ENCODE measurements at regions not wholly inside any gene's neighbourhood (a gene's known extent, or its start where the extent isn't known, plus 50 kb on each side); places are given as distances from the start of the nearest gene placed in this dataset.
A peak's percentile ranks its signal among the peaks of the same experiment; 100 is the strongest.
"Not testable (repeated sequence)": the region's sequence is repeated elsewhere in the genome, so short reads cannot be mapped to it uniquely, and the experiment has no call there.

DNA sequence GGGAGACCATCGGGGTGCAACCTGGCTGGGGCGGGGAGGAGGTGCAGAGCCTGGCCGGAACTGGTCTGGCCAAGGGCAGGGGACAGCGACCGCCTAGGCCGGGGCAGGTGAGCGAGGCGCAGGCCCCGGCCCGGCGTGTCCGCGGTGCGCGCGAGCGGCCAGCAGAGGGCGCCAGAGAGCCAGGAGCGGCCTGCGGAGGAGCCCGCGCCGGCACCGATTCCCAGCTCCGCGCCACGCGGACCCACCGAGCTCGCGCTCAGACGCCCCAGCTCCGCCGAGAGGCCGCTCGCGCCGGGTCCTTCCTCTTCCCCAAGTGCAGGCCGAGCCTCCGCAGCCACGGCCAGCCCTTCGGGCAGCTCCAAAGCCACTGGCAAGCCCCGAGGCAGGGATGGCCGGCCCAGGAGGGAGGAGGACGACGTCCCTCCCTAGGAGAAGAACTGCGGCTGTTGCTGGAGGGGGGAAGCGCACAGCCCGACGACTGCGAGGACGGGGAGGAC, 128.9 kb upstream of the HMX1 start:
- CTCF ChIA-PET (ENCODE audit: low intra/inter-chr PET ratio): interaction anchor here (1.3 kb wide), 1 partner anchor 123 kb away, joined by 3 read pairs; no protein-coding TSS in a partner anchor
- H3K27me3 ChIP-seq (ENCODE audit: control insufficient read depth in 2 of 2, insufficient read depth in 2 of 2, low read length in 2 of 2); H3K9me3 ChIP-seq (replicated peaks; ENCODE audit: control insufficient read depth, insufficient read depth, low read depth, low read length); POLR2A ChIA-PET; H3K4me2 ChIP-seq (ENCODE audit: insufficient read depth, low read length); H2AFZ ChIP-seq (ENCODE audit: low read depth, low read length); H3K9ac ChIP-seq (ENCODE audit: insufficient read depth in 1 of 2, low read depth in 2 of 2, low read length in 2 of 2); H3K4me3 ChIP-seq; BruUV-seq (replicated peaks); H3K4me1 ChIP-seq (replicated peaks in 1 of 2; ENCODE audit: control insufficient read depth in 2 of 2, insufficient read depth in 2 of 2, low read length in 2 of 2); H3K9me1 ChIP-seq (ENCODE audit: control insufficient read depth, insufficient read depth, low read length); H3K79me2 ChIP-seq (ENCODE audit: control insufficient read depth, insufficient read depth, low read length); H3K36me3 ChIP-seq (ENCODE audit: control insufficient read depth, insufficient read depth, low read length); H4K20me1 ChIP-seq (replicated peaks; ENCODE audit: control insufficient read depth, insufficient read depth, low read length); in situ Hi-C loops (cut with MboI); H3K27ac ChIP-seq (ENCODE audit: extremely low read depth, low read depth, low read length); FAIRE-seq: not testable (repeated sequence)
- WGBS (ENCODE audit: insufficient coverage, low coverage, missing lambda C conversion rate): 0% methylated on average over 24 of the region's 52 CpGs
- DNase-seq (ENCODE audit: extremely low read depth in 1 of 4, low spot score in 3 of 4) (peak; percentile 45 to 78 (median 72)), ATAC-seq (peak; percentile 75)
- intact Hi-C loops (cut with micrococcal nuclease): loop anchor here (5.0 kb wide), 1 partner anchor 122 kb away; no protein-coding TSS in a partner anchor
- TF ChIP-seq, protein P1, sequence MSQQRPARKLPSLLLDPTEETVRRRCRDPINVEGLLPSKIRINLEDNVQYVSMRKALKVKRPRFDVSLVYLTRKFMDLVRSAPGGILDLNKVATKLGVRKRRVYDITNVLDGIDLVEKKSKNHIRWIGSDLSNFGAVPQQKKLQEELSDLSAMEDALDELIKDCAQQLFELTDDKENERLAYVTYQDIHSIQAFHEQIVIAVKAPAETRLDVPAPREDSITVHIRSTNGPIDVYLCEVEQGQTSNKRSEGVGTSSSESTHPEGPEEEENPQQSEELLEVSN (IDR thresholded peaks at IDR 0.05; ENCODE audit: borderline replicate concordance in 1 of 2, extremely low read depth in 1 of 2, insufficient read depth in 1 of 2, insufficient read length in 1 of 2, low read depth in 1 of 2, low read length in 1 of 2, poor library complexity in 1 of 2, severe bottlenecking in 1 of 2): peak; percentile 21 to 90
- TF ChIP-seq RAD21 (CRISPR knock-in tag; conservative IDR thresholded peaks at IDR 0.05 in 1 of 2, IDR thresholded peaks at IDR 0.05 in 1 of 2) (peak; percentile 44 to 55), RB1 (IDR thresholded peaks at IDR 0.05; ENCODE audit: low read depth) (0 out of 2 replicates have a peak, but pooled peaks have one; percentile 23), SMC3 (conservative IDR thresholded peaks at IDR 0.05; ENCODE audit: insufficient read depth, low read depth, low read length) (peak; percentile 44), L3MBTL2 (IDR thresholded peaks at IDR 0.05) (peak; percentile 57; the same call in 1 of the 2 replicates), MAX (CRISPR knock-in tag; IDR thresholded peaks at IDR 0.05) (0 out of 2 replicates have a peak, but pooled peaks have one; percentile 21), STAG1 (CRISPR knock-in tag; IDR thresholded peaks at IDR 0.05; ENCODE audit: borderline replicate concordance) (peak; percentile 23; the same call in 1 of the 2 replicates), ZNF121 (CRISPR knock-in tag; conservative IDR thresholded peaks at IDR 0.05) (peak; percentile 89)
- TF ChIP-seq, protein P2, sequence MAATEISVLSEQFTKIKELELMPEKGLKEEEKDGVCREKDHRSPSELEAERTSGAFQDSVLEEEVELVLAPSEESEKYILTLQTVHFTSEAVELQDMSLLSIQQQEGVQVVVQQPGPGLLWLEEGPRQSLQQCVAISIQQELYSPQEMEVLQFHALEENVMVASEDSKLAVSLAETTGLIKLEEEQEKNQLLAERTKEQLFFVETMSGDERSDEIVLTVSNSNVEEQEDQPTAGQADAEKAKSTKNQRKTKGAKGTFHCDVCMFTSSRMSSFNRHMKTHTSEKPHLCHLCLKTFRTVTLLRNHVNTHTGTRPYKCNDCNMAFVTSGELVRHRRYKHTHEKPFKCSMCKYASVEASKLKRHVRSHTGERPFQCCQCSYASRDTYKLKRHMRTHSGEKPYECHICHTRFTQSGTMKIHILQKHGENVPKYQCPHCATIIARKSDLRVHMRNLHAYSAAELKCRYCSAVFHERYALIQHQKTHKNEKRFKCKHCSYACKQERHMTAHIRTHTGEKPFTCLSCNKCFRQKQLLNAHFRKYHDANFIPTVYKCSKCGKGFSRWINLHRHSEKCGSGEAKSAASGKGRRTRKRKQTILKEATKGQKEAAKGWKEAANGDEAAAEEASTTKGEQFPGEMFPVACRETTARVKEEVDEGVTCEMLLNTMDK (IDR thresholded peaks at IDR 0.05; ENCODE audit: borderline replicate concordance, insufficient read depth, low read depth, low read length, poor library complexity, severe bottlenecking): peak; percentile 19

All from K562 (cell line).